Hematopoietic multipotent progenitor cell treated with erythropoietin and hydrocortisone succinate and interleukin-3 and kit ligand, for 4 days (in vitro differentiated cells): ENCODE measurements at regions not wholly inside any gene's neighbourhood (a gene's known extent, or its start where the extent isn't known, plus 50 kb on each side); places are given as distances from the start of the nearest gene placed in this dataset.
"Not testable (repeated sequence)": the region's sequence is repeated elsewhere in the genome, so short reads cannot be mapped to it uniquely, and the experiment has no call there.

ENCODE experiments used
- DNase-seq: peaks from one replicate; pipeline ENCODE4 v3.0.0-alpha.2; 2015

- no peak for DNase-seq
Observed at GRCh38 chr1:106344494-106344893, 712.0 kb upstream of the PRMT6 start.

- peak; percentile 3 for DNase-seq
Observed at GRCh38 chr1:106360252-106360651, 696.2 kb upstream of the PRMT6 start.

DNA sequence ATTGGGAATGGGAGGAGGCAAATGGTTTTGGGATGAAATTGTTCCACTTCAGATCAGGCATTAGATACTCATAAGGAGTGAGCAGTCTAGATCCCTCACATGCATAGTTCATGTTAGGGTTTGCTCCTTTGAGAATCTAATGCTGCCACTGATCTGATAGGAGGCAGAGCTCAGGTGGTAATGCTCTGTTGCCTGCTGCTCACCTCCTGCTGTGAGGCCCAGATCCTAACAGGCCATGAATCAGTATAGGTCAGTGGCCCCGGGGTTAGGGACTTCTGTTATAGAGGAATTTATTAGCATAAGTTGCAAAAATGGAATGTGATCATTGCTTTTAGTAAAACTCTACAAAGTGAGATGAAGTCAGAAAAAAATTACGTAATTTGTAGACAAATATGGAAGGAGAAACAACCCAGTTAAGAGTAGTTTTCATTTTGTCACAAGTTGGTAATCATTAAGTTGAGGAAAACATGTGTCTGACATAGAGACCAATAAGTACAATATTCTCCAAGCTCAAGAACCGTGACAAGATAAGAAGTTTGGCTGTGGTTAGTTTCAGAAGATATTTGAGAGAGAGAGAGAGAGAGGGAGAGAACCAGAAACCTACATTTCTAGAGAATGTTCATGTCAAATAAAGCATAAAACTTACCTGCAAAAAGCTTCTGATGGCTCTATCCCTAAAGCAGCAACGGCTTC is 689.7 kb upstream of the PRMT6 start:
- DNase-seq = no peak

- DNase-seq = no peak
Observed at GRCh38 chr1:106378261-106378660, 678.2 kb upstream of the PRMT6 start.

DNA sequence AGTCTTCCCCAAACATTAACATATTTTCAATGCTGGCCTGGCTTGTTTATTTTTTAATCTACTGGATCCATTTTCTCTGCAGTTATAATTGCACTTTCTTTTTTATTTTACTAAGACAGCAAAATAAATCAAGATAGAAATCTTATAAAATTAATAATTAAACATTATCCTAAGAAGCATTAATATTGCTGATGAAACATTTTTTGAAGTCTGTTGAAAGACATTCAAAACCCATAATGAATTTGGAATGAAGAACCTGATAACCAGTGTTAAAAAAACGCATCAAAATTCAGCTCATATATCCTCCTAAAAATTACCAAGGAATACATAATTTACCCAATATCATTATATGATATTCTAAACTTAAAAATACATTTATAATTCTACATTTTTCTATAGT is 675.7 kb upstream of the PRMT6 start:
- no peak for DNase-seq

DNA sequence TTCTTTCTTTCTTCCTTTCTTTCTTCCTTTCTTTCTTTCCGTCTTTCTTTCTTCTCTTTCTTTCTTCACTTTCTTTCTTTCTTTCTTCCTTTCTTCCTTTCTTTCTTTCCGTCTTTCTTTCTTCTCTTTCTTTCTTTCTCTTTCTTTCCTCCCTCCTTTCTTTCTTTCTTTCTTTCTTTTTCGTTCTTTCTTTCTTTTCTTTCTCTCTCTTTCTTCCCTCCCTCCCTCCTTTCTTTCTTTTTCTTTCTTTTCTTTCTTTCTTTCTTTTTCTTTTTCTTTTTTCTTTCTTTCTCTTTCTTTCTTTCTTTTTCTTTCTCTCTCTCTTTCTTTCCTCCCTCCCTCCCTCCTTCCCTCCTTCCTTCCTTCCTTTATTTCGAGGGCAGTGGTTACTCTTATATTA is 667.3 kb upstream of the PRMT6 start:
- DNase-seq = not testable (repeated sequence)

DNA sequence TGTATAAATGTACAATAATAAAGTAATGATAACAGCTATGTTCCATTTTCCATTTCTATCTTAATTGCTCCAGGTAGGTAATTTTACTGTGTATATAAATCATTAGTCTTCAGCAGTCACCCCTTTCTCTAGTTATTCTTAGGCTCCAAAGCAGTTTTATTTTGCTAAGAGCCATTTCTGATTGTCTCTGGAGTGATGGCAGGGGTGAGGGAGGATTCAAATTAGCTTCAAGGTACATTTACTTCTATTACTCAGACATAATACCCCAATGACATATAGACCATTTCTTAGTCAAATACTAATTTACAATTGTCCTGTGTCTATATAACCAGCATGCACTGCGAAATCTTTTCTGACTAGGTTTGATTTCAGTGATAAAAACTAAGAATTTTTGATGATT is 663.4 kb upstream of the PRMT6 start:
- no peak for DNase-seq

DNA sequence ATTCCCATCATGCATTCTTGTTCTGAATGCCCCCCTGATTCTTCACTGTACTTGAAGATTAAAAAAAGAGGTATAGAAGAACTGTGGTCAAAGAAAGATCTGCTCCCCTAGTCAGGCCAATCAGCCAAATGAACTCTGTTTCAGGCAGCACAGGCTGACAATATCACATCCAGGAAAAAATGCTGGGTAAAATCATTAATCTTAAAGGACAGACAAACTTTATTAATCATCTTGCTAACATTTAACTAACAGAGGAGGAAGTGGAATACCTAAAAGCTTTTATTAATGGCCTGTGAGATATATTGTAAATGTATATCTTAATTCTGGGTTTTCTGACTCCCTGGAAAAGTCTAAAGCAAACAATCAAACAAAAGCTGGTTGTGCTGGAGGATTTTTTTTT is 660.5 kb upstream of the PRMT6 start:
- DNase-seq = no peak

DNA sequence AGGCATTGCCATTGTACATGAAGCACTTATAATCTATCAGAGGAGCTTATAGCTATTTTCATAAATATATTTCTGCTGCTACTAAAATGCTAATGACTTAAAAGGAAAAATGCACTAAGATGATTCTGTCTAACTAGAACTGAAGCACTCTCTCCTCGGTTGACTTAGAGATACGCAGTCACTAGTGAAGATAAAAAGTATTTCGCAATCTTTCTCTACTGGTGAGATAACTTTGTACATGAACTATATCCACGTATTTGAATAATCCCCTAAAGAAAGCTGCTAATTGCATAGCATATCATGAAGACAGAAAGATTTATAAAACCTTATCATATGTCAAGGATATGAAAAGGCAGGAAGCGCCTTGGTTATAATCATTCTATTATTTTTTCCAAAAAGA is 658.1 kb upstream of the PRMT6 start:
- no peak for DNase-seq

DNA sequence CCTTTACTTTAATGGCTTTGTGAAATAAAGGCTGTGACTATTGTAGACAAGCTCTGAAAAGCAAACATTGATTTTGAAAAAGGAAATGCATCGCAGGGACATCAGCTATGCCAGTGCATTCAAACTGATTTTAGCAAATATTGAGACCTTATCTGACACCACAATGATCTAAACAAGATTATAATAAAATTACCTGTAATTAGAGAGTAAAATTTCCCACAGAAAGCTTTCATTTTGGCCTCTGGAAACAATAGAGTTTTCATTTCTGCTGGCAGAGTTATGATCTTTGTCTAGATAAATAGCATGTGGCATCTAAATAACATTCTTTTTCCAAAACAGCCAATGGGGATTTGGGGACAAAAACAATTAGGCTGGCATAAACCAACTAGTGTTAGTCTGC is 650.4 kb upstream of the PRMT6 start:
- no peak for DNase-seq

GRCh38 chr1:106412321-106412720 is 644.2 kb upstream of the PRMT6 start:
- not testable (repeated sequence) for DNase-seq

GRCh38 chr1:106435269-106435668 is 621.2 kb upstream of the PRMT6 start:
- peak; percentile 0 for DNase-seq

GRCh38 chr1:106439475-106439874 is 617.0 kb upstream of the PRMT6 start:
- DNase-seq = no peak

DNA sequence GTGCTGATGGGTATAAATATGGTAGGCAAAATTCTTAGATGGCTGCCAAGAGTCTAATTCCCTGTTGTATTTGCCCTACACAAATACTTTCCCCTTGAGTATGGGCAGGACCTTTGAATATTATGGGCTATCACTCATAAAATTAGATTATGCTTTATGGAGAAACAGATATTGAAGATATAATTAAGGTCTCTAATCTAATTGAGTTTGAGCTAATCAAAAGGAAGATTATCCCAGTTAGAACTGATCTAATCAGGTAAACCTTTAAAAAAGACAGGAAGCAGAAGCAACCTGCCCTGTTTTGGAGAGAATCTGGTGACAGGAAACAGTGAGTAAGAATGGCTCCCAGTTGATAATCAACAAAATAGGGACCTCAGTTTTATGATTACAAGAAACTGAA is 609.0 kb upstream of the PRMT6 start:
- DNase-seq = no peak

DNA sequence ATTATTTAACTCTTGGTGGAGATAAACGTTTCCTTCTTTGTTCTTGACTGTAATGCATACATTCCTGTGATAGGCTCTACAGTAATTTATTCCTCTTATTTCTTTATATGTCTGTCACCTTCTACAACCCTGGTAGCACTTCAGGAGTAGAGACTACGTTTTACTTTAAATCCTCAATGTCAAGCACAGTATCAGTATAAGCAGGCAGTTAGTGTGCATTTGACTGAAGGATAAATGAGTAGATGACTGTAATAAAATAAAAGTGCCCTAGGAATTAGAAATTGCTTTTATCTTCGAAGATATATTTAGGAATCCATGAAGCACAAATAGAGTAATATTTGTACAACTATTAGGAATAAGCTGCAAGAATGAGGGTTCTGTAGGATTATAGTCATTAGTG is 599.6 kb upstream of the PRMT6 start:
- no peak for DNase-seq

- no peak for DNase-seq
Observed at GRCh38 chr1:106457368-106457767, 599.1 kb upstream of the PRMT6 start.

DNA sequence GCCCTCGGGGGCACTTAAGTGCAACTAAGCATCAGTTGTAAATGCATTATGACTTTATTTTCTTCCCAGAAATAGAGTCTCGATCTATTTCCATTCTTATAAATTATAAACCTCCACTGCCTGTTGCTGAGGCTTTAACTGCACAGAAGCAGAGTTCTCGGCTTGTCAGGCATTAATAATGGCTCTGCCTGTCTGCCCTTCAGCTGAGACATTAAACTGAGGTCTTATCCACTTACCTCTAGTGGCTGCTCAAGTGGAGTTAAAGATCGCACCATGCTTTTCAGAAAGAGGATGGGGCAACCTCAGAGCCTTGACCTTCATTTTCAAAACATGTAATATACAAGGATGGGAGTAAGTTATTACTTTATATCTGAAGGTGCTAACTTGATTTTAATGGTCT is 597.6 kb upstream of the PRMT6 start:
- DNase-seq = no peak

DNA sequence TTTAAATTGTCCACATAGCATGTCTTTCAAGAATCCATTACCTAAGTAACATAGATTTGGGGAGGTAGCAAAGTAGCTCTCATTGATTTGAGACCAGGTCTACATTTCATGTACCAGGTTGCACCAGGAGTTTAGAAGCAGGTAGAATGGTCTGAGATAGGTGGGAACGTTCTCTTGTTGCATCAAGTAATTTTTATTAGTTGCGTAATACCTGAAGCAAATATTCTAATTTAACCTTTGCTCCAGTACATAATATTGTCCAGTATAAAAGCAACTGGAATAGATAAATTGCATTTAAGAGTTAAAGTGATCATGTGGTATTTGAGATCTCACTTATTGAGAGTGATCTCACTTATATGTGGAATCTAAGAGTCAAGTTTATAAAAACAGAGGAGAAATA is 597.1 kb upstream of the PRMT6 start:
- no peak for DNase-seq

GRCh38 chr1:106465666-106466065 is 590.8 kb upstream of the PRMT6 start:
- DNase-seq = no peak

GRCh38 chr1:106480629-106481028 is 575.8 kb upstream of the PRMT6 start:
- DNase-seq = no peak

DNA sequence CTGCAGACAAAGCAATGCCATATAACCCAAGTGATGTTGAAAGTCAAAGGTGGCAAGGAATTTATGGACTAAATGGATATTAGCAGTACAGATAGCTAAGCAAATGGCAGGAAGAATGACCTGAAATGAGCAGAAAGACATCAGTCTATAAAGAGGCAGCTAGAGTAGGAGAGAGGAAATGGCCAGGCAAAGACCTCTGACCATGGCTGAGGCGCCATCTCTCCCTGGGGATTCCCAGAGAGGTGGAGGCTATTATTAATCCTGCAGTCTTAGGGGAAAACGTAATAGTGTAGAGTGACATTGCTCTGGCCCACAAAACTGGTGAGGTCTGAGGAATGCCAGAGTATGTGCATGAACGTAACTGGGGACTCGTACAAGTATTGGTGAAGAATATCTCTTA is 563.6 kb upstream of the PRMT6 start:
- no peak for DNase-seq

DNA sequence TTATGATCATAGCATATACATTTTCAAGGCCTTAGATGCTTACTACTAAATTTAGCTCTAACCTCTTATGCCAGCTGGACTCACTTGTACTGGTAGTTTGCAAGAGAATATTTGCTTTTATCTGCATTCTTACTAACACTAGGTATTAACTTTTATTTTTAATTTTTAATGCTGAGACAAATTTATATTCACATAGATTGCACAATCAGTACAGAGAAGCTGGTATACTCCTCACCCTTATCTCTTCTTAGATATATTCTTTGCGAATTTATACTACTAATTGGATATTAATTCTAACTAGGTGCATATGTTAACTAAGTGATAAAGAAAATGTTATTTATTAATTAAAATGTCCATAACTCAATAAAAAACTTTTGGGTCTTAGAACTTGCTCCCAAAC is 561.8 kb upstream of the PRMT6 start:
- DNase-seq = no peak

- no peak for DNase-seq
Observed at GRCh38 chr1:106498238-106498637, 558.2 kb upstream of the PRMT6 start.

DNA sequence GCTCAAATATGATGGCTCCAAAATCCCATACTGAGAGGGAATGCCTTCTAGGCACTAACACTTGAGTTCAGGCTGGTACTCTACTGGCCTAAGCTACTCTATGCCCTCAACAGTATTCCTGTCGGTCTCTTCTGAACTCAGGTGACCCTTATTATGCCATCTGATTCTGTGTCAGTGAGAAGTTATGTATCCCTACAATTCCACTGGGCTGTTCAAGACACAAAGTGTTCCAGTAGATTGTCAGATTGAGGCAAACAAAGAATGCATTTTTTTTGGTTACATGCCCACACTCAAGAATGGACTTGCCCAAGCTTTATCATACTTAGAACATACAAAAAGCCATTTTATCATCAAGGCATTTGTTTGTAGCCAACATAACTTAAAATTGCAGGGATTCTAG is 553.8 kb upstream of the PRMT6 start:
- DNase-seq = no peak

DNA sequence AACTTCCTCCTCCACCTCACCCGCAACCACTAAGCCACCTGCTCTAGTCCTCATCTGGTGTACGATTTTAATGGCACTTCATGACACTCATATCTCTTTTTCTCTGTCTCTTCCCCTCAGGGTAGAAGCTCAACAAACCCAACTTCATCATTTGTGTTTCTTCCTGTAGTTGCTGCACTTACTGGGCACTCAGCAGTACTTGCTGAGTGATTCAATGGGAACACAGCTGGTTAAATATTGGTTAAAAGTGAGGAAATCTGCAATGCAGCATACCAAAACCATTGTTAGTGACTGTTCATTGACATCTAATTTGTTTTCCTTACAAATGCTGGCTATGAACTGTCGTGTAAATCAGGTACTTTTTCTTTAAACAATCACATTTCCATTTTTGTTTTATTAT is 541.1 kb upstream of the PRMT6 start:
- DNase-seq = no peak

GRCh38 chr1:106517224-106517623 is 539.2 kb upstream of the PRMT6 start:
- no peak for DNase-seq
